IMR-90 (cell line): ENCODE measurements at regions not wholly inside any gene's neighbourhood (a gene's known extent, or its start where the extent isn't known, plus 50 kb on each side); places are given as distances from the start of the nearest gene placed in this dataset.

Experiments
- ATAC-seq: fragments of 200-7000 bp; cut with Tn5 transposase; 2 replicates; pipeline ENCODE4 v1.9.1; 2020; ENCODE audit warnings: low read depth, mild to moderate bottlenecking, moderate library complexity
- BruUV-seq: library from RNA; stranded (reverse); fragments of 400-500 nt; replicated peaks from 2 replicates; lab custom pipeline; 2021; lab: Mats Ljungman, UMichigan
- CTCF ChIA-PET: fragments of 300-600 bp; formaldehyde crosslinking; extraction: SDS; loops from one replicate; lab custom pipeline; 2021; ENCODE audit warnings: antibody characterized with exemption; lab: Yijun Ruan, JAX
- POLR2A ChIA-PET: fragments of 300-600 bp; sonication (Branson Sonifier 250); formaldehyde crosslinking; loops from one replicate; lab custom pipeline; 2022; ENCODE audit warnings: antibody characterized with exemption; ENCODE audit not compliant: unreplicated experiment; lab: Charles Lee
- DNase-seq: peaks from one replicate; pipeline ENCODE4 v3.0.0; 2013
- H2AFZ ChIP-seq: replicated peaks from 2 replicates; pipeline ENCODE3; 2013; ENCODE audit warnings: low read length, mild to moderate bottlenecking; ENCODE audit not compliant: poor library complexity
- H2AK5ac ChIP-seq: 2 replicates; pipeline ENCODE4 v1.6.1; 2013; ENCODE audit warnings: low read depth, low read length, inconsistent platforms
- H2AK9ac ChIP-seq: replicated peaks from 2 replicates; pipeline ENCODE3; 2013; ENCODE audit warnings: mild to moderate bottlenecking, low read depth, low read length, moderate library complexity; ENCODE audit not compliant: poor library complexity
- H2BK120ac ChIP-seq: 2 replicates; pipeline ENCODE4 v1.6.1; 2013; ENCODE audit warnings: low read depth, low read length, inconsistent platforms
- H2BK15ac ChIP-seq: 3 replicates; pipeline ENCODE4 v1.6.1; 2013; ENCODE audit warnings: low read depth, low read length, inconsistent platforms
- H2BK20ac ChIP-seq: 2 replicates; pipeline ENCODE4 v1.6.1; 2013; ENCODE audit warnings: low read depth, mild to moderate bottlenecking, inconsistent platforms, low read length, moderate library complexity
- H2BK5ac ChIP-seq: 2 replicates; pipeline ENCODE4 v1.6.1; 2013; ENCODE audit warnings: mild to moderate bottlenecking, low read depth, low read length, inconsistent platforms; ENCODE audit not compliant: poor library complexity, severe bottlenecking
- H3K14ac ChIP-seq: replicated peaks from 2 replicates; pipeline ENCODE4 v1.6.1; 2013; ENCODE audit warnings: low read depth, low read length, inconsistent platforms
- H3K18ac ChIP-seq: 2 replicates; pipeline ENCODE4 v1.6.1; 2013; ENCODE audit warnings: low read depth, low read length, control low read depth
- H3K23ac ChIP-seq: 2 replicates; pipeline ENCODE4 v1.6.1; 2013; ENCODE audit warnings: low read depth, low read length, inconsistent platforms
- H3K27ac ChIP-seq: 2 replicates; pipeline ENCODE4 v1.5.1; 2013; ENCODE audit warnings: mild to moderate bottlenecking, control low read depth, low read length; ENCODE audit not compliant: insufficient read depth
- H3K27me3 ChIP-seq: 2 replicates; pipeline ENCODE4 v1.6.1; 2013; ENCODE audit warnings: low read length; ENCODE audit not compliant: control insufficient read depth, insufficient read depth
- H3K36me3 ChIP-seq: 2 replicates; pipeline ENCODE4 v1.6.1; 2013; ENCODE audit warnings: low read length, mixed read lengths; ENCODE audit not compliant: control insufficient read depth, insufficient read depth
- H3K4ac ChIP-seq: 2 replicates; pipeline ENCODE4 v1.6.1; 2013; ENCODE audit warnings: low read depth, low read length, inconsistent platforms
- H3K4me1 ChIP-seq: 2 replicates; pipeline ENCODE4 v1.6.1; 2013; ENCODE audit warnings: low read length, mixed read lengths; ENCODE audit not compliant: control insufficient read depth, insufficient read depth
- H3K4me2 ChIP-seq: 2 replicates; pipeline ENCODE4 v1.6.1; 2013; ENCODE audit warnings: low read depth, mild to moderate bottlenecking, control low read depth, low read length, moderate library complexity
- H3K4me3 ChIP-seq: 2 replicates; pipeline ENCODE4 v1.5.1; 2013; ENCODE audit warnings: low read depth, mild to moderate bottlenecking, control low read depth, low read length, moderate library complexity; ENCODE audit not compliant: insufficient read depth
- H3K56ac ChIP-seq: 2 replicates; pipeline ENCODE4 v1.6.1; 2013; ENCODE audit warnings: low read length, inconsistent platforms; ENCODE audit not compliant: insufficient read depth; ENCODE audit errors: extremely low read depth
- H3K79me1 ChIP-seq, 2 experiments: 2 replicates each; pipeline ENCODE4 v1.6.1; 2013; ENCODE audit warnings: low read length in 2 of 2, inconsistent platforms in 1 of 2, low read depth in 1 of 2
- H3K9ac ChIP-seq: 2 replicates; pipeline ENCODE4 v1.6.1; 2013; ENCODE audit warnings: low read depth, low read length, control low read depth
- H3K9me1 ChIP-seq: 2 replicates; pipeline ENCODE4 v1.6.1; 2013; ENCODE audit warnings: low read length, inconsistent platforms; ENCODE audit not compliant: insufficient read depth
- H3K9me3 ChIP-seq: 2 replicates; pipeline ENCODE4 v1.6.1; 2013; ENCODE audit warnings: low read length; ENCODE audit not compliant: control insufficient read depth, insufficient read depth
- H4K20me1 ChIP-seq: 2 replicates; pipeline ENCODE4 v1.6.1; 2013; ENCODE audit warnings: low read length, inconsistent platforms; ENCODE audit not compliant: insufficient read depth
- H4K5ac ChIP-seq: 2 replicates; pipeline ENCODE4 v1.6.1; 2013; ENCODE audit warnings: mild to moderate bottlenecking, low read depth, low read length, control low read depth
- H4K8ac ChIP-seq, 2 experiments: 2 replicates each; pipeline ENCODE4 v1.6.1; 2013; ENCODE audit warnings: low read depth in 2 of 2, low read length in 2 of 2, control low read depth in 1 of 2, inconsistent platforms in 1 of 2
- H4K91ac ChIP-seq: 2 replicates; pipeline ENCODE4 v1.6.1; 2013; ENCODE audit warnings: low read depth, low read length, inconsistent platforms; ENCODE audit not compliant: insufficient read depth
- MAFK ChIP-seq: IDR thresholded peaks from 2 replicates; pipeline ENCODE4 v1.6.1; 2012; ENCODE audit warnings: low read depth, low read length, improper control_type of control experiment
- WGBS, 2 experiments: methylation state at CpG; one replicate each; pipeline versions ENCODE4 v1.1.5 to v1.1.7; 2013; ENCODE audit warnings: missing lambda C conversion rate in 2 of 2; ENCODE audit not compliant: insufficient read length in 1 of 2; ENCODE audit errors: extremely low coverage in 2 of 2; 5-methylcytosine and 5-hydroxymethylcytosine counted together
- dilution Hi-C: fragments of 300-500 bp; cut with HindIII; formaldehyde crosslinking; loops from one replicate; pipeline ENCODE4 v1.14.3; 2018; ENCODE audit warnings: low sequenced_read_pairs; ENCODE audit not compliant: unreplicated experiment
- in situ Hi-C: fragments of 300-500 bp; cut with MboI; formaldehyde crosslinking; loops from 3 replicates; pipeline ENCODE4 v1.14.3; 2019; ENCODE audit warnings: low sequenced_read_pairs, inconsistent platforms, mixed read lengths
- intact Hi-C: fragments of 100-400 bp; cut with micrococcal nuclease; formaldehyde crosslinking; loops from 2 replicates; pipeline ENCODE4 v1.10.0; 2022
- TF ChIP-seq, protein P1 (sequence below): fragments of 150-350 bp; IDR thresholded peaks from 2 replicates; pipeline ENCODE4 v1.6.1; 2016; ENCODE audit warnings: low read depth, mild to moderate bottlenecking, low read length, moderate library complexity, borderline replicate concordance

DNA sequence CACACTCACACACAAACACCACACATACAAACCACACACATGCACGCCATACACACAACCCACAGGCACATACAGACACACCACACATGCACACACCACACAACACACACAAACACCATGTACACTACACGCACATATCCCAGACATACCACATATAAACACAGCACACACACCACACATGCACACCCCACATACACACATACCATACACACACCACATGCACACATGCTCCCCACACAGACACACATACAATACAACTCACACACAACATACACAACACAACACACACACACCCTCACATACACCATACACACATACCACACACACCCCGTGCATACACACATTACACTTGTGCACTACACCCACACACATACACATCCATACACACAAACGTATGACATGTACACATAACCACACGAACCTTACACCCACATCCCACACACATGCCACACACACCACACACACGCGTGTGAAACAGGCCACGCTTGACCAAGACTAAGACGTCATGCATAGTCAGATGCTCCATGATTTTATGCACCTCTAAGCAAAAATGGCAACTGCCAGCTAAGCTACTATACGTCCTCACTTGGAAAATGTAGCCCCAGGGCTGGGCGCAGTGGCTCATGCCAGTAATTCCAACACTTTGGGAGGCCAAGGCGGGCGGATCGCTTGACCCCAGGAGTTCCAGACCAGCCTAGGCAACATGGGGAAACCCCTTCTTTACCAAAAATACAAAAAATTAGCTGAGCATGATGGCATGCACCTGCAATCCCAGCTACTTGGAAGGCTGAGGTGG, 77.4 kb upstream of the TMPRSS2 start:
- dilution Hi-C loops (no loop called here), in situ Hi-C loops (no loop called here), intact Hi-C loops (no loop called here)
- no peaks in the 10 kb centered on the region for H3K9me3 ChIP-seq
- WGBS, 2 experiments: 82 to 100% methylated on average over 1 to 9 of the region's 14 CpGs
- no peak overlapping the region for H4K5ac ChIP-seq
- H4K8ac ChIP-seq: no peak overlapping the region
- H3K27ac ChIP-seq: no peak overlapping the region
- H3K27me3 ChIP-seq: no peaks in the 10 kb centered on the region; the same call in 1 of the 2 replicates
- DNase-seq (no peak), ATAC-seq (no peak)
- TF ChIP-seq, protein P1, sequence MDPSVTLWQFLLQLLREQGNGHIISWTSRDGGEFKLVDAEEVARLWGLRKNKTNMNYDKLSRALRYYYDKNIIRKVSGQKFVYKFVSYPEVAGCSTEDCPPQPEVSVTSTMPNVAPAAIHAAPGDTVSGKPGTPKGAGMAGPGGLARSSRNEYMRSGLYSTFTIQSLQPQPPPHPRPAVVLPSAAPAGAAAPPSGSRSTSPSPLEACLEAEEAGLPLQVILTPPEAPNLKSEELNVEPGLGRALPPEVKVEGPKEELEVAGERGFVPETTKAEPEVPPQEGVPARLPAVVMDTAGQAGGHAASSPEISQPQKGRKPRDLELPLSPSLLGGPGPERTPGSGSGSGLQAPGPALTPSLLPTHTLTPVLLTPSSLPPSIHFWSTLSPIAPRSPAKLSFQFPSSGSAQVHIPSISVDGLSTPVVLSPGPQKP: no peak
- TF ChIP-seq MAFK: peak; percentile 59
- no peak overlapping the region for H4K91ac ChIP-seq
- no peak overlapping the region for H2BK120ac ChIP-seq
- H3K9ac ChIP-seq: no peak overlapping the region
- H3K4me1 ChIP-seq: no peaks in the 10 kb centered on the region
- H3K56ac ChIP-seq: no peak overlapping the region
- no peak overlapping the region for H2BK20ac ChIP-seq
- H3K4me2 ChIP-seq: no peak overlapping the region
- H2AK5ac ChIP-seq: no peak overlapping the region
- H3K23ac ChIP-seq: no peak overlapping the region
- ChIA-PET POLR2A (no interaction called here), CTCF (no interaction called here)
- no peak overlapping the region for H3K4ac ChIP-seq
- peak overlapping the region; percentile 55 for H2AK9ac ChIP-seq
- no peak overlapping the region for H3K18ac ChIP-seq
- peak overlapping the region; percentile 91 for H2BK5ac ChIP-seq
- H3K14ac ChIP-seq: no peak overlapping the region
- H2AFZ ChIP-seq: peak overlapping the region; percentile 51
- H4K20me1 ChIP-seq: no peaks in the 10 kb centered on the region
- H3K9me1 ChIP-seq: 0 out of 2 replicates have a peak, but pooled peaks cover 12% of the 10 kb centered on the region
- H2BK15ac ChIP-seq: no peak overlapping the region
- H3K36me3 ChIP-seq: no peaks in the 10 kb centered on the region
- H3K79me1 ChIP-seq: no peaks in the 10 kb centered on the region
- BruUV-seq: no TSS peak
- H3K4me3 ChIP-seq: no peak overlapping the region
